SK-N-SH (cell line): ENCODE measurements at regions not wholly inside any gene's neighbourhood (a gene's known extent, or its start where the extent isn't known, plus 50 kb on each side); places are given as distances from the start of the nearest gene placed in this dataset.

Source experiments
- CTCF ChIA-PET: fragments of 300-600, 350-600 bp; formaldehyde crosslinking; extraction: SDS; loops from one replicate; lab custom pipeline; 2021; lab: Yijun Ruan, JAX
- POLR2A ChIA-PET: fragments of 350-600 bp; sonication (Branson Sonifier 250); formaldehyde crosslinking; extraction: SDS; loops from one replicate; lab custom pipeline; 2020; ENCODE audit warnings: antibody characterized with exemption, inconsistent platforms; lab: Yijun Ruan, JAX
- DNase-seq: peaks from one replicate; pipeline ENCODE4 v3.0.0; 2012
- H2AFZ ChIP-seq: fragments of 200-600 bp; sonication (generic); 2 replicates; pipeline ENCODE4 v1.8.1; 2016; ENCODE audit warnings: antibody characterized with exemption, mild to moderate bottlenecking, low read depth
- H3F3A ChIP-seq: fragments of 200-600 bp; sonication (generic); replicated peaks from 2 replicates; pipeline ENCODE3; 2016; ENCODE audit warnings: antibody characterized with exemption, mild to moderate bottlenecking; ENCODE audit not compliant: insufficient read depth
- H3K27ac ChIP-seq, 2 experiments: fragments of 200-500 bp in 1 of 2; fragments of 200-600 bp in 1 of 2; sonication (Bioruptor generic) in 1 of 2; sonication (generic), shearing (Covaris generic) in 1 of 2; 2 replicates each; pipeline versions ENCODE4 v1.5.1 to v1.6.1; 2014 to 2016; ENCODE audit warnings: low read depth in 2 of 2, inconsistent platforms in 1 of 2, low read length in 1 of 2, mild to moderate bottlenecking in 1 of 2, mixed read lengths in 1 of 2
- H3K27me3 ChIP-seq: fragments of 200-600 bp; sonication (generic), shearing (Covaris generic); 2 replicates; pipeline ENCODE4 v1.6.1; 2016; ENCODE audit warnings: mixed run types; ENCODE audit not compliant: insufficient read depth
- H3K36me3 ChIP-seq, 2 experiments: fragments of 200-500 bp in 1 of 2; fragments of 200-600 bp in 1 of 2; sonication (Bioruptor generic) in 1 of 2; sonication (generic) in 1 of 2; replicated peaks in 1 of 2; 2 replicates each; pipeline versions ENCODE3 to v1.5.1; 2014 to 2016; ENCODE audit warnings: low read length in 1 of 2, mild to moderate bottlenecking in 1 of 2; ENCODE audit not compliant: insufficient read depth in 2 of 2, control insufficient read depth in 1 of 2
- H3K4me1 ChIP-seq, 2 experiments: fragments of 200-500 bp in 1 of 2; fragments of 200-600 bp in 1 of 2; sonication (Bioruptor generic) in 1 of 2; sonication (generic), shearing (Covaris generic) in 1 of 2; 2 replicates each; pipeline versions ENCODE4 v1.5.1 to v1.6.1; 2014 to 2016; ENCODE audit warnings: low read depth in 1 of 2, low read length in 1 of 2, mixed run types in 1 of 2; ENCODE audit not compliant: insufficient read depth in 2 of 2, control insufficient read depth in 1 of 2
- H3K4me2 ChIP-seq: fragments of 200-600 bp; sonication (generic), shearing (Covaris generic); 2 replicates; pipeline ENCODE4 v1.6.1; 2017; ENCODE audit warnings: mixed run types
- H3K4me3 ChIP-seq, 2 experiments: fragments of 200-500 bp in 1 of 2; fragments of 200-600 bp in 1 of 2; sonication (Bioruptor generic) in 1 of 2; sonication (generic), shearing (Covaris generic) in 1 of 2; 2 replicates each; pipeline versions ENCODE4 v1.5.1 to v1.8.1; 2014 to 2016; ENCODE audit warnings: low read depth in 2 of 2, inconsistent platforms in 1 of 2, low read length in 1 of 2, mild to moderate bottlenecking in 1 of 2, mixed read lengths in 1 of 2, moderate library complexity in 1 of 2
- H3K79me2 ChIP-seq: fragments of 200-600 bp; sonication (generic); 2 replicates; pipeline ENCODE4 v1.8.1; 2017; ENCODE audit warnings: mild to moderate bottlenecking; ENCODE audit not compliant: insufficient read depth
- H3K9ac ChIP-seq: fragments of 200-600 bp; sonication (generic); 2 replicates; pipeline ENCODE4 v1.6.1; 2017; ENCODE audit warnings: mixed run types
- H3K9me2 ChIP-seq: fragments of 200-600 bp; sonication (generic); 2 replicates; pipeline ENCODE4 v1.6.1; 2017; ENCODE audit warnings: mixed run types
- H3K9me3 ChIP-seq: fragments of 200-600 bp; sonication (generic); 2 replicates; pipeline ENCODE4 v1.6.1; 2017; ENCODE audit warnings: mixed run types, mild to moderate bottlenecking, moderate library complexity
- H4K20me1 ChIP-seq: fragments of 200-600 bp; sonication (generic); 2 replicates; pipeline ENCODE4 v1.6.1; 2017; ENCODE audit warnings: mild to moderate bottlenecking, mixed run types; ENCODE audit not compliant: insufficient read depth
- CTCF ChIP-seq: fragments of 200-600 bp; sonication (generic); IDR thresholded peaks from 2 replicates; pipeline ENCODE4 v1.6.1; 2017; ENCODE audit warnings: antibody characterized with exemption, mild to moderate bottlenecking, moderate library complexity
- ELF1 ChIP-seq: IDR thresholded peaks from 2 replicates; pipeline ENCODE4 v1.4.0; 2012
- FOSL2 ChIP-seq: IDR thresholded peaks from 2 replicates; pipeline ENCODE4 v1.4.0; 2012; ENCODE audit warnings: low read depth, mild to moderate bottlenecking, moderate library complexity, borderline replicate concordance
- MXI1 ChIP-seq: IDR thresholded peaks from 2 replicates; pipeline ENCODE4 v1.6.1; 2012; ENCODE audit warnings: mild to moderate bottlenecking, low read depth, low read length, improper control_type of control experiment
- RCOR1 ChIP-seq: fragments of 150-350 bp; IDR thresholded peaks from 2 replicates; pipeline ENCODE4 v1.6.1; 2017; ENCODE audit warnings: antibody characterized with exemption, low read length
- RFX5 ChIP-seq: IDR thresholded peaks from 2 replicates; pipeline ENCODE4 v1.6.1; 2012; ENCODE audit warnings: mild to moderate bottlenecking, improper control_type of control experiment, low read length
- RXRA ChIP-seq: IDR thresholded peaks from 2 replicates; pipeline ENCODE4 v1.4.0; 2012; ENCODE audit warnings: low read depth, mild to moderate bottlenecking, borderline replicate concordance
- SIN3A ChIP-seq: IDR thresholded peaks from 2 replicates; pipeline ENCODE4 v1.6.1; 2012; ENCODE audit warnings: low read depth, mild to moderate bottlenecking, low read length, moderate library complexity, borderline replicate concordance
- TCF12 ChIP-seq: IDR thresholded peaks from 2 replicates; pipeline ENCODE4 v1.4.0; 2012
- TEAD4 ChIP-seq: IDR thresholded peaks from 2 replicates; pipeline ENCODE4 v1.4.0; 2012; ENCODE audit warnings: mild to moderate bottlenecking, borderline replicate concordance; ENCODE audit not compliant: insufficient read depth
- WGBS: methylation state at CpG from one replicate; pipeline ENCODE4 v1.1.6; 2017; ENCODE audit warnings: low lambda C conversion rate; 5-methylcytosine and 5-hydroxymethylcytosine counted together
- TF ChIP-seq, protein P1 (sequence below): fragments of 150-350 bp; IDR thresholded peaks from 2 replicates; pipeline ENCODE4 v1.6.1; 2017; ENCODE audit warnings: antibody characterized with exemption, low read length, low read depth, borderline replicate concordance
- TF ChIP-seq, protein P2 (sequence below): IDR thresholded peaks from 2 replicates; pipeline ENCODE4 v1.6.1; 2012; ENCODE audit warnings: mild to moderate bottlenecking, low read depth, low read length, moderate library complexity

DNA sequence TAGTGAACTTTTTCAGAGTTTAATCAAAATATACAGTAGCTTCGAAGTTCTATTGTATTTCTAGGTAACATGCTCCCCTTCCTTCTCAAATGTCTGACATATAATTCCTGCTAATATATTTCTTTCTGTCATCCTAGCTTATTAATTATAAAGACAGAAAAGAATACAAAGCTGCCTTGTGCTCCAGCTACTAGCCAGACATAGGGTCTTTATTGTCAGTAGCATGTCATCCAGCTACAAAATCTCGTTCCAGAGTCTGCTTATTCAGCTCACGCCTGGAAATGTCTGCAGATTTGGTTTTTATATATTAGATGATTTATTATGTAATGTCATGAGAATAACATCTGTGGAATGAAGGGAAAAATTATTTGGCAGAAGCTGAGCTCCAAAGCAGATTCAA, 1102.8 kb downstream of the BRINP3 start:
- H3K4me1 ChIP-seq, result no peaks in the 10 kb centered on the region; a peak in 1 of 4 replicates
- TF ChIP-seq FOSL2 (no peak), ELF1 (no peak), RXRA (no peak), CTCF (no peak), TCF12 (no peak), TEAD4 (no peak), RCOR1 (no peak), MXI1 (no peak), SIN3A (no peak), RFX5 (no peak)
- TF ChIP-seq, protein P1, sequence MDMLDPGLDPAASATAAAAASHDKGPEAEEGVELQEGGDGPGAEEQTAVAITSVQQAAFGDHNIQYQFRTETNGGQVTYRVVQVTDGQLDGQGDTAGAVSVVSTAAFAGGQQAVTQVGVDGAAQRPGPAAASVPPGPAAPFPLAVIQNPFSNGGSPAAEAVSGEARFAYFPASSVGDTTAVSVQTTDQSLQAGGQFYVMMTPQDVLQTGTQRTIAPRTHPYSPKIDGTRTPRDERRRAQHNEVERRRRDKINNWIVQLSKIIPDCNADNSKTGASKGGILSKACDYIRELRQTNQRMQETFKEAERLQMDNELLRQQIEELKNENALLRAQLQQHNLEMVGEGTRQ, result no peak
- TF ChIP-seq, protein P2, sequence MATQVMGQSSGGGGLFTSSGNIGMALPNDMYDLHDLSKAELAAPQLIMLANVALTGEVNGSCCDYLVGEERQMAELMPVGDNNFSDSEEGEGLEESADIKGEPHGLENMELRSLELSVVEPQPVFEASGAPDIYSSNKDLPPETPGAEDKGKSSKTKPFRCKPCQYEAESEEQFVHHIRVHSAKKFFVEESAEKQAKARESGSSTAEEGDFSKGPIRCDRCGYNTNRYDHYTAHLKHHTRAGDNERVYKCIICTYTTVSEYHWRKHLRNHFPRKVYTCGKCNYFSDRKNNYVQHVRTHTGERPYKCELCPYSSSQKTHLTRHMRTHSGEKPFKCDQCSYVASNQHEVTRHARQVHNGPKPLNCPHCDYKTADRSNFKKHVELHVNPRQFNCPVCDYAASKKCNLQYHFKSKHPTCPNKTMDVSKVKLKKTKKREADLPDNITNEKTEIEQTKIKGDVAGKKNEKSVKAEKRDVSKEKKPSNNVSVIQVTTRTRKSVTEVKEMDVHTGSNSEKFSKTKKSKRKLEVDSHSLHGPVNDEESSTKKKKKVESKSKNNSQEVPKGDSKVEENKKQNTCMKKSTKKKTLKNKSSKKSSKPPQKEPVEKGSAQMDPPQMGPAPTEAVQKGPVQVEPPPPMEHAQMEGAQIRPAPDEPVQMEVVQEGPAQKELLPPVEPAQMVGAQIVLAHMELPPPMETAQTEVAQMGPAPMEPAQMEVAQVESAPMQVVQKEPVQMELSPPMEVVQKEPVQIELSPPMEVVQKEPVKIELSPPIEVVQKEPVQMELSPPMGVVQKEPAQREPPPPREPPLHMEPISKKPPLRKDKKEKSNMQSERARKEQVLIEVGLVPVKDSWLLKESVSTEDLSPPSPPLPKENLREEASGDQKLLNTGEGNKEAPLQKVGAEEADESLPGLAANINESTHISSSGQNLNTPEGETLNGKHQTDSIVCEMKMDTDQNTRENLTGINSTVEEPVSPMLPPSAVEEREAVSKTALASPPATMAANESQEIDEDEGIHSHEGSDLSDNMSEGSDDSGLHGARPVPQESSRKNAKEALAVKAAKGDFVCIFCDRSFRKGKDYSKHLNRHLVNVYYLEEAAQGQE, result no peak
- TF ChIP-seq, all 33 proteins: peak for 0
- 69% methylated on average over 3 of the region's 3 CpGs for WGBS
- Histone ChIP-seq H2AFZ (peak overlapping the region; percentile 53; the same call in 1 of the 2 replicates), H3K27me3 (no peaks in the 10 kb centered on the region), H3K36me3 (no peaks in the 10 kb centered on the region), H3K27ac (no peak overlapping the region), H4K20me1 (no peaks in the 10 kb centered on the region), H3K4me3 (no peak overlapping the region), H3K9me2 (no peaks in the 10 kb centered on the region; the same call in 1 of the 2 replicates), H3K9ac (no peak overlapping the region), H3F3A (no peaks in the 10 kb centered on the region), H3K9me3 (no peaks in the 10 kb centered on the region), H3K4me2 (no peak overlapping the region), H3K79me2 (no peaks in the 10 kb centered on the region)
- POLR2A ChIA-PET, result interaction anchor here (0.7 kb wide), 1 partner anchor 107 kb away, joined by 3 read pairs; no protein-coding TSS in a partner anchor
- DNase-seq, result no peak
- CTCF ChIA-PET, result interaction anchor here (0.6 kb wide), 1 partner anchor 1043 kb away, joined by 3 read pairs; no protein-coding TSS in a partner anchor
